Cardiac muscle cell (in vitro differentiated cells and primary cell): ENCODE measurements at regions not wholly inside any gene's neighbourhood (a gene's known extent, or its start where the extent isn't known, plus 50 kb on each side); places are given as distances from the start of the nearest gene placed in this dataset.

Source experiments
- DNase-seq, 2 donors: peaks; one replicate each; pipeline versions ENCODE4 v3.0.0 to v3.0.0-alpha.2; 2010 to 2017; ENCODE audit warnings: low read depth in 1 of 2, low spot score in 1 of 2
- H3K27ac ChIP-seq: fragments of 200-600 bp; sonication (generic); 2 replicates; pipeline ENCODE4 v1.5.1; 2016
- H3K27me3 ChIP-seq: fragments of 200-600 bp; sonication (generic); 2 replicates; pipeline ENCODE4 v1.6.0; 2016; ENCODE audit warnings: control low read depth
- H3K36me3 ChIP-seq: fragments of 200-600 bp; sonication (generic); 2 replicates; pipeline ENCODE4 v1.5.1; 2016; ENCODE audit warnings: control low read depth
- H3K4me1 ChIP-seq: fragments of 200-600 bp; sonication (generic); 2 replicates; pipeline ENCODE4 v1.8.1; 2017; ENCODE audit warnings: low read depth, mild to moderate bottlenecking, mixed run types
- H3K4me3 ChIP-seq: fragments of 200-600 bp; sonication (generic); 2 replicates; pipeline ENCODE4 v1.5.1; 2016; ENCODE audit warnings: mild to moderate bottlenecking
- H3K9me3 ChIP-seq: fragments of 200-600 bp; sonication (generic); 2 replicates; pipeline ENCODE4 v1.5.1; 2017; ENCODE audit warnings: low read depth, mild to moderate bottlenecking, control low read depth
- CTCF ChIP-seq: IDR thresholded peaks from 2 replicates; pipeline ENCODE4 v1.5.1; 2012; ENCODE audit warnings: low read depth, mild to moderate bottlenecking, low read length

GRCh38 chr12:59007620-59008019 is 87.3 kb upstream of the LRIG3 start:
- H3K9me3 ChIP-seq = no peaks in the 10 kb centered on the region
- H3K4me1 ChIP-seq = no peaks in the 10 kb centered on the region
- no peaks in the 10 kb centered on the region for H3K27me3 ChIP-seq
- no peak for DNase-seq
- H3K4me3 ChIP-seq = no peak overlapping the region
- no peak for TF ChIP-seq CTCF
- no peaks in the 10 kb centered on the region for H3K36me3 ChIP-seq
- no peak overlapping the region for H3K27ac ChIP-seq

- Histone ChIP-seq H3K27ac (no peak overlapping the region), H3K27me3 (no peaks in the 10 kb centered on the region), H3K36me3 (no peaks in the 10 kb centered on the region), H3K4me1 (no peaks in the 10 kb centered on the region), H3K4me3 (no peak overlapping the region), H3K9me3 (no peaks in the 10 kb centered on the region)
- DNase-seq = peak; percentile 1 to 5
- TF ChIP-seq CTCF = no peak
Observed at GRCh38 chr12:59005193-59005955, 85.1 kb upstream of the LRIG3 start.

- no peaks in the 10 kb centered on the region for H3K4me1 ChIP-seq
Observed at GRCh38 chr12:59004456-59004855, 84.2 kb upstream of the LRIG3 start.

GRCh38 chr12:58995666-58996363 is 75.5 kb upstream of the LRIG3 start:
- H3K9me3 ChIP-seq = no peaks in the 10 kb centered on the region
- H3K27ac ChIP-seq = no peak overlapping the region
- no peak for DNase-seq
- H3K27me3 ChIP-seq = no peaks in the 10 kb centered on the region
- no peaks in the 10 kb centered on the region for H3K4me1 ChIP-seq
- TF ChIP-seq CTCF = no peak
- H3K36me3 ChIP-seq = no peaks in the 10 kb centered on the region
- H3K4me3 ChIP-seq = no peak overlapping the region

More at GRCh38 chr12:59004456-59004855, 84.2 kb upstream of the LRIG3 start:
- Histone ChIP-seq H3K27me3 (no peaks in the 10 kb centered on the region), H3K4me3 (no peak overlapping the region), H3K36me3 (no peaks in the 10 kb centered on the region), H3K27ac (no peak overlapping the region), H3K9me3 (no peaks in the 10 kb centered on the region)
- no peak for TF ChIP-seq CTCF
- DNase-seq = no peak

- TF ChIP-seq CTCF = no peak
- Histone ChIP-seq H3K4me1 (no peaks in the 10 kb centered on the region), H3K36me3 (no peaks in the 10 kb centered on the region), H3K9me3 (no peaks in the 10 kb centered on the region), H3K27me3 (no peaks in the 10 kb centered on the region), H3K27ac (no peak overlapping the region), H3K4me3 (no peak overlapping the region)
- no peak for DNase-seq
Observed at GRCh38 chr12:58988643-58989344, 68.5 kb upstream of the LRIG3 start.
